ENCODE measurements at regions not wholly inside any gene's neighbourhood (a gene's known extent, or its start where the extent isn't known, plus 50 kb on each side); places are given as distances from the start of the nearest gene placed in this dataset.
"Not testable (repeated sequence)": the region's sequence is repeated elsewhere in the genome, so short reads cannot be mapped to it uniquely, and the experiment has no call there.

- TF ChIP-seq CTCF (conservative IDR thresholded peaks at IDR 0.05; ENCODE audit: low read depth, low read length): no peak
- no peak for TF ChIP-seq EZH2 (IDR thresholded peaks at IDR 0.05; ENCODE audit: borderline replicate concordance, low read depth, low read length, poor library complexity, severe bottlenecking)
- H3K27ac ChIP-seq (ENCODE audit: low read depth, low read length, poor library complexity, severe bottlenecking): no peak overlapping the region
Observed at GRCh38 chr16:79883494-79883893, 283.0 kb upstream of the MAF start.

GRCh38 chr16:79882340-79883005, 281.9 kb upstream of the MAF start:
- DNase-seq (ENCODE audit: low spot score): no peak
- Histone ChIP-seq H3K9me3 (ENCODE audit: low read depth, low read length, poor library complexity, severe bottlenecking) (peaks cover 7% of the 10 kb centered on the region), H3K4me3 (ENCODE audit: low read depth, low read length, poor library complexity, severe bottlenecking) (no peak overlapping the region), H3K4me1 (ENCODE audit: insufficient read depth, low read length, poor library complexity, severe bottlenecking) (no peaks in the 10 kb centered on the region), H3K27me3 (replicated peaks; ENCODE audit: insufficient read depth, low read depth, low read length, poor library complexity) (no peaks in the 10 kb centered on the region), H3K36me3 (ENCODE audit: insufficient read depth, low read length, poor library complexity, severe bottlenecking) (no peaks in the 10 kb centered on the region), H3K27ac (ENCODE audit: low read depth, low read length, poor library complexity, severe bottlenecking) (no peak overlapping the region)
- ChIA-PET CTCF (no interaction called here), POLR2A (ENCODE audit: low non-redundant PET) (no interaction called here)
- TF ChIP-seq EZH2 (IDR thresholded peaks at IDR 0.05; ENCODE audit: borderline replicate concordance, low read depth, low read length, poor library complexity, severe bottlenecking): no peak
- no peak for TF ChIP-seq CTCF (conservative IDR thresholded peaks at IDR 0.05; ENCODE audit: low read depth, low read length)
- BruUV-seq (replicated peaks): no TSS peak
- intact Hi-C loops (cut with micrococcal nuclease; ENCODE audit: unreplicated experiment): no loop called here

More at GRCh38 chr16:79883494-79883893, 283.0 kb upstream of the MAF start:
- BruUV-seq (replicated peaks): no TSS peak
- ChIA-PET CTCF (no interaction called here), POLR2A (ENCODE audit: low non-redundant PET) (no interaction called here)
- intact Hi-C loops (cut with micrococcal nuclease; ENCODE audit: unreplicated experiment): no loop called here
- Histone ChIP-seq H3K9me3 (ENCODE audit: low read depth, low read length, poor library complexity, severe bottlenecking) (peaks cover 7% of the 10 kb centered on the region), H3K4me1 (ENCODE audit: insufficient read depth, low read length, poor library complexity, severe bottlenecking) (no peaks in the 10 kb centered on the region), H3K36me3 (ENCODE audit: insufficient read depth, low read length, poor library complexity, severe bottlenecking) (no peaks in the 10 kb centered on the region), H3K27me3 (replicated peaks; ENCODE audit: insufficient read depth, low read depth, low read length, poor library complexity) (no peaks in the 10 kb centered on the region), H3K4me3 (ENCODE audit: low read depth, low read length, poor library complexity, severe bottlenecking) (no peak overlapping the region)
- DNase-seq (ENCODE audit: low spot score): no peak

- CTCF ChIA-PET; DNase-seq (ENCODE audit: low spot score); H3K4me3 ChIP-seq (ENCODE audit: low read depth, low read length, poor library complexity, severe bottlenecking); H3K36me3 ChIP-seq (ENCODE audit: insufficient read depth, low read length, poor library complexity, severe bottlenecking); H3K9me3 ChIP-seq (ENCODE audit: low read depth, low read length, poor library complexity, severe bottlenecking); H3K4me1 ChIP-seq (ENCODE audit: insufficient read depth, low read length, poor library complexity, severe bottlenecking); intact Hi-C loops (cut with micrococcal nuclease; ENCODE audit: unreplicated experiment); POLR2A ChIA-PET (ENCODE audit: low non-redundant PET); H3K27ac ChIP-seq (ENCODE audit: low read depth, low read length, poor library complexity, severe bottlenecking); H3K27me3 ChIP-seq (replicated peaks; ENCODE audit: insufficient read depth, low read depth, low read length, poor library complexity); BruUV-seq (replicated peaks): not testable (repeated sequence)
Observed at GRCh38 chr16:79881107-79881506, 280.6 kb upstream of the MAF start.

- no peaks in the 10 kb centered on the region for H3K9me3 ChIP-seq (ENCODE audit: low read depth, low read length, poor library complexity, severe bottlenecking)
Observed at GRCh38 chr16:79876332-79876730, 275.8 kb upstream of the MAF start.

More at GRCh38 chr16:79876332-79876730, 275.8 kb upstream of the MAF start:
- Histone ChIP-seq H3K27me3 (replicated peaks; ENCODE audit: insufficient read depth, low read depth, low read length, poor library complexity) (no peaks in the 10 kb centered on the region), H3K4me3 (ENCODE audit: low read depth, low read length, poor library complexity, severe bottlenecking) (no peak overlapping the region), H3K4me1 (ENCODE audit: insufficient read depth, low read length, poor library complexity, severe bottlenecking) (no peaks in the 10 kb centered on the region), H3K27ac (ENCODE audit: low read depth, low read length, poor library complexity, severe bottlenecking) (no peak overlapping the region), H3K36me3 (ENCODE audit: insufficient read depth, low read length, poor library complexity, severe bottlenecking) (no peaks in the 10 kb centered on the region)
- intact Hi-C loops (cut with micrococcal nuclease; ENCODE audit: unreplicated experiment): no loop called here
- BruUV-seq (replicated peaks): no TSS peak
- no peak for DNase-seq (ENCODE audit: low spot score)
- POLR2A ChIA-PET (ENCODE audit: low non-redundant PET): no interaction called here
- CTCF ChIA-PET: no interaction called here
- TF ChIP-seq CTCF (conservative IDR thresholded peaks at IDR 0.05; ENCODE audit: low read depth, low read length) (no peak), EZH2 (IDR thresholded peaks at IDR 0.05; ENCODE audit: borderline replicate concordance, low read depth, low read length, poor library complexity, severe bottlenecking) (no peak)
